PFSK-1 (cell line): ENCODE measurements at regions not wholly inside any gene's neighbourhood (a gene's known extent, or its start where the extent isn't known, plus 50 kb on each side); places are given as distances from the start of the nearest gene placed in this dataset.

ENCODE experiments used
- FOXP2 ChIP-seq: optimal IDR thresholded peaks from 2 replicates; pipeline ENCODE3; 2011; ENCODE audit warnings: borderline replicate concordance, control low read depth, inconsistent platforms; ENCODE audit not compliant: insufficient read depth; ENCODE audit errors: extremely low read length, extremely low read depth
- POLR2AphosphoS5 ChIP-seq: IDR thresholded peaks from 2 replicates; pipeline ENCODE4 v1.6.1; 2012; ENCODE audit warnings: low read depth, mild to moderate bottlenecking, control low read depth, low read length, moderate library complexity
- REST ChIP-seq, 2 experiments: IDR thresholded peaks; 2 replicates each; pipeline versions ENCODE4 v1.6.1 to v1.8.0; 2011 to 2012; ENCODE audit warnings: low read depth in 2 of 2, low read length in 2 of 2, control low read depth in 1 of 2, inconsistent platforms in 1 of 2, mild to moderate bottlenecking in 1 of 2, moderate library complexity in 1 of 2; ENCODE audit not compliant: insufficient read depth in 1 of 2
- SIN3A ChIP-seq: IDR thresholded peaks from 2 replicates; pipeline ENCODE4 v1.6.1; 2012; ENCODE audit warnings: mild to moderate bottlenecking, low read length, moderate library complexity, borderline replicate concordance; ENCODE audit not compliant: insufficient read depth
- TAF1 ChIP-seq: IDR thresholded peaks from 2 replicates; pipeline ENCODE4 v1.6.1; 2012; ENCODE audit warnings: low read length, control low read depth, borderline replicate concordance; ENCODE audit not compliant: insufficient read depth

DNA sequence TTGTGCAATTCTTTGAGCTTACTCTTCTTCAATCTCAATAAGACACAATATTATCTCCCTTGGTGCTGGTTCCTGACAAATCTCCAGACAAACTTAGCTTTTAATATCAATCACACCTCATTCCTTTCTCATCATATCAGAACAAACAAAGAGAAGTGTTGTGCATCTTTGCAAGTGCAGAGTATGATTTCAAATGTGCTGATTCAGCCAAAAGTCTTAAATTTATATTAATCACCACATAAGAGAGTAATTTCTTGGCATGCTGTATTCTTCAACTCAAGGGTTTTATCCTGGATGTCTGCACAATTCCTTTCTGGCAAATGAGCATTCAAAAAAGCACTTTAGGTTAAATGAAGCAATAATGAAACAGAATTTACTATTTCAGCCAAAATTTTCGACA, 877.8 kb downstream of the ANKRD7 start:
- TF ChIP-seq FOXP2: no peak
- no peak for TF ChIP-seq POLR2AphosphoS5
- TF ChIP-seq REST (IDR thresholded peaks at IDR 0.05; ENCODE audit: insufficient read depth in 1 of 2, low read depth in 2 of 2, low read length in 2 of 2): no peak
- no peak for TF ChIP-seq TAF1
- TF ChIP-seq SIN3A: no peak

GRCh38 chr7:119105381-119105780, 880.9 kb downstream of the ANKRD7 start:
- no peak for TF ChIP-seq REST (IDR thresholded peaks at IDR 0.05; ENCODE audit: insufficient read depth in 1 of 2, low read depth in 2 of 2, low read length in 2 of 2)
- no peak for TF ChIP-seq TAF1
- no peak for TF ChIP-seq POLR2AphosphoS5
- TF ChIP-seq SIN3A: no peak
- TF ChIP-seq FOXP2: no peak

DNA sequence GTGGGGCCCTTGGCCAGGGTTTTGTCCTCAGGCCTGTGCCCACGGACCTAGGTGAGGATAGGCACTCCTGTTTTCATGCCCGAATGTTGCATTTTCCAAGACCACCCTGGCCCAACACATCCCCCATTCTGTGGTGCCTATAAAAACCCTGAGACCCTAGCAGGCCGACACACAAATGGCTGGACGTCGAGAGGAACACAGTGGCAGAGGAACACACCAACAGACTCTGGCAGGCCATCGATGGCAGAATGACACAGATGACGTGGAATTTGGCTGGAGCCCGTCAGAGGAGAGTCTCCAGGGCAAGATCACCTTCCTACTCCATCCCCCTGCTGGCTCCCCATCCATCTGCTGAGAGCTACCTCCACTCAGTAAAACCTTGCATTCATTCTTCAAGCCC, 898.8 kb downstream of the ANKRD7 start:
- no peak for TF ChIP-seq POLR2AphosphoS5
- no peak for TF ChIP-seq SIN3A
- no peak for TF ChIP-seq TAF1
- TF ChIP-seq REST (IDR thresholded peaks at IDR 0.05; ENCODE audit: insufficient read depth in 1 of 2, low read depth in 2 of 2, low read length in 2 of 2): no peak
- no peak for TF ChIP-seq FOXP2

- no peak for TF ChIP-seq POLR2AphosphoS5
- TF ChIP-seq REST (IDR thresholded peaks at IDR 0.05; ENCODE audit: insufficient read depth in 1 of 2, low read depth in 2 of 2, low read length in 2 of 2): no peak
These were observed 903.2 kb downstream of the ANKRD7 start for GRCh38 chr7:119127706-119128105.

GRCh38 chr7:119132436-119132835, 907.9 kb downstream of the ANKRD7 start:
- TF ChIP-seq FOXP2 (no peak), SIN3A (no peak), TAF1 (no peak), REST (IDR thresholded peaks at IDR 0.05; ENCODE audit: insufficient read depth in 1 of 2, low read depth in 2 of 2, low read length in 2 of 2) (no peak), POLR2AphosphoS5 (no peak)
